HepG2 (cell line): ENCODE measurements at regions not wholly inside any gene's neighbourhood (a gene's known extent, or its start where the extent isn't known, plus 50 kb on each side); places are given as distances from the start of the nearest gene placed in this dataset.

Source experiments
- CBX5 ChIP-seq: sonication (generic); formaldehyde crosslinking; IDR thresholded peaks from 2 replicates; pipeline ENCODE4 v1.4.0; 2020; ENCODE audit warnings: missing genetic modification reagents, borderline replicate concordance
- DBP ChIP-seq: sonication (generic); formaldehyde crosslinking; IDR thresholded peaks from 2 replicates; pipeline ENCODE4 v1.4.0; 2020; ENCODE audit warnings: missing genetic modification reagents; ENCODE audit errors: not compliant biosample characterization
- E2F2 ChIP-seq: sonication (generic); formaldehyde crosslinking; IDR thresholded peaks from 2 replicates; pipeline ENCODE4 v1.4.0; 2020; ENCODE audit warnings: missing genetic modification reagents, borderline replicate concordance
- ETS1 ChIP-seq: sonication (generic); formaldehyde crosslinking; IDR thresholded peaks from 2 replicates; pipeline ENCODE4 v1.4.0; 2020; ENCODE audit warnings: missing genetic modification reagents
- GATAD2A ChIP-seq: IDR thresholded peaks from 2 replicates; pipeline ENCODE4 v1.6.1; 2016
- KDM6A ChIP-seq: IDR thresholded peaks from 2 replicates; pipeline ENCODE4 v1.6.1; 2016; ENCODE audit warnings: low read depth
- MIER3 ChIP-seq: IDR thresholded peaks from 2 replicates; pipeline ENCODE4 v1.6.1; 2016; ENCODE audit warnings: missing compliant biosample characterization, borderline replicate concordance
- ONECUT2 ChIP-seq: sonication (generic); formaldehyde crosslinking; IDR thresholded peaks from 2 replicates; pipeline ENCODE4 v1.4.0; 2020; ENCODE audit warnings: missing genetic modification reagents
- SMC3 ChIP-seq: IDR thresholded peaks from 2 replicates; pipeline ENCODE4 v1.6.1; 2011; ENCODE audit warnings: low read length, improper control_type of control experiment
- SP1 ChIP-seq, 2 experiments: fragments of 450-650 bp in 1 of 2; sonication (generic) in 1 of 2; formaldehyde crosslinking in 1 of 2; IDR thresholded peaks; 2 replicates each; pipeline versions ENCODE4 v1.4.0 to v1.6.1; 2016 to 2020; ENCODE audit warnings: missing genetic modification reagents in 1 of 2
- SYNCRIP ChIP-seq: fragments of 200-400 bp; formaldehyde crosslinking; IDR thresholded peaks from 2 replicates; pipeline ENCODE4 v1.6.1; 2018; ENCODE audit warnings: mild to moderate bottlenecking, low read depth, low read length; ENCODE audit not compliant: insufficient read depth
- TFE3 ChIP-seq: IDR thresholded peaks from 2 replicates; pipeline ENCODE4 v1.6.1; 2016
- THRA ChIP-seq: sonication (generic); formaldehyde crosslinking; IDR thresholded peaks from 2 replicates; pipeline ENCODE4 v1.4.0; 2020; ENCODE audit warnings: missing genetic modification reagents, borderline replicate concordance
- ZBTB25 ChIP-seq: IDR thresholded peaks from 2 replicates; pipeline ENCODE4 v1.6.1; 2018; ENCODE audit warnings: missing genetic modification reagents
- ZBTB37 ChIP-seq: sonication (generic); formaldehyde crosslinking; IDR thresholded peaks from 2 replicates; pipeline ENCODE4 v1.4.0; 2020; ENCODE audit warnings: mild to moderate bottlenecking, missing genetic modification reagents
- ZBTB7B ChIP-seq: sonication (generic); formaldehyde crosslinking; IDR thresholded peaks from 2 replicates; pipeline ENCODE4 v1.4.0; 2020; ENCODE audit warnings: missing genetic modification reagents
- ZFP1 ChIP-seq: IDR thresholded peaks from 2 replicates; pipeline ENCODE4 v1.6.1; 2016
- ZFP36L2 ChIP-seq: sonication (generic); formaldehyde crosslinking; IDR thresholded peaks from 2 replicates; pipeline ENCODE4 v1.4.0; 2020; ENCODE audit warnings: missing genetic modification reagents
- ZNF124 ChIP-seq: sonication (generic); formaldehyde crosslinking; IDR thresholded peaks from 2 replicates; pipeline ENCODE4 v1.4.0; 2020; ENCODE audit warnings: missing genetic modification reagents
- ZNF335 ChIP-seq: sonication (generic); formaldehyde crosslinking; IDR thresholded peaks from 2 replicates; pipeline ENCODE4 v1.4.0; 2020; ENCODE audit warnings: missing genetic modification reagents
- ZNF577 ChIP-seq: sonication (generic); formaldehyde crosslinking; IDR thresholded peaks from 2 replicates; pipeline ENCODE4 v1.4.0; 2020; ENCODE audit warnings: mild to moderate bottlenecking, low read depth, missing genetic modification reagents, borderline replicate concordance
- ZNF607 ChIP-seq: sonication (generic); formaldehyde crosslinking; IDR thresholded peaks from 2 replicates; pipeline ENCODE4 v1.5.1; 2020; ENCODE audit warnings: missing genetic modification reagents, mild to moderate bottlenecking, borderline replicate concordance

- TF ChIP-seq THRA (peak; percentile 61), SP1 (IDR thresholded peaks at IDR 0.05) (no peak), SP1 (CRISPR knock-in tag; IDR thresholded peaks at IDR 0.05) (no peak), GATAD2A (peak; percentile 62), TFE3 (CRISPR knock-in tag) (peak; percentile 26; the same call in 1 of the 2 replicates), E2F2 (CRISPR knock-in tag) (no peak), DBP (CRISPR knock-in tag) (no peak), ZBTB37 (CRISPR knock-in tag) (no peak), ZFP1 (CRISPR knock-in tag) (no peak), ZNF335 (CRISPR knock-in tag) (0 out of 2 replicates have a peak, but pooled peaks have one; percentile 70), CBX5 (CRISPR knock-in tag) (peak; percentile 68; the same call in 1 of the 2 replicates), ZBTB7B (CRISPR knock-in tag) (no peak), ZNF124 (CRISPR knock-in tag) (peak; percentile 89), KDM6A (CRISPR knock-in tag) (no peak), SYNCRIP (no peak), ZBTB25 (CRISPR knock-in tag) (peak; percentile 63; the same call in 1 of the 2 replicates), ONECUT2 (no peak), MIER3 (CRISPR knock-in tag) (peak; percentile 57; the same call in 1 of the 2 replicates), ETS1 (CRISPR knock-in tag) (no peak), ZFP36L2 (0 out of 2 replicates have a peak, but pooled peaks have one; percentile 54), ZNF577 (CRISPR knock-in tag) (no peak), ZNF607 (CRISPR knock-in tag) (no peak), SMC3 (peak; percentile 100)
Observed at GRCh38 chr1:93814059-93814794, 64.8 kb downstream of the DNTTIP2 start (continued).
